OCI-LY3 (cell line): ENCODE measurements at regions not wholly inside any gene's neighbourhood (a gene's known extent, or its start where the extent isn't known, plus 50 kb on each side); places are given as distances from the start of the nearest gene placed in this dataset.

ENCODE experiments used
- CTCF ChIP-seq: fragments of 200-600, 300-600 bp; sonication (generic); IDR thresholded peaks from 2 replicates; pipeline ENCODE4 v1.5.1; 2014; ENCODE audit warnings: antibody characterized with exemption, low read length, low read depth
- EZH2phosphoT487 ChIP-seq: fragments of 200-600 bp; shearing (Covaris generic); IDR thresholded peaks from 2 replicates; pipeline ENCODE4 v1.6.1; 2018; ENCODE audit warnings: antibody characterized with exemption, mixed run types, low read depth

GRCh38 chr12:131221957-131222328, 268.2 kb downstream of the ADGRD1 start:
- TF ChIP-seq CTCF (no peak), EZH2phosphoT487 (no peak)
